ENCODE measurements at regions not wholly inside any gene's neighbourhood (a gene's known extent, or its start where the extent isn't known, plus 50 kb on each side); places are given as distances from the start of the nearest gene placed in this dataset.
"Not testable (repeated sequence)": the region's sequence is repeated elsewhere in the genome, so short reads cannot be mapped to it uniquely, and the experiment has no call there.

DNA sequence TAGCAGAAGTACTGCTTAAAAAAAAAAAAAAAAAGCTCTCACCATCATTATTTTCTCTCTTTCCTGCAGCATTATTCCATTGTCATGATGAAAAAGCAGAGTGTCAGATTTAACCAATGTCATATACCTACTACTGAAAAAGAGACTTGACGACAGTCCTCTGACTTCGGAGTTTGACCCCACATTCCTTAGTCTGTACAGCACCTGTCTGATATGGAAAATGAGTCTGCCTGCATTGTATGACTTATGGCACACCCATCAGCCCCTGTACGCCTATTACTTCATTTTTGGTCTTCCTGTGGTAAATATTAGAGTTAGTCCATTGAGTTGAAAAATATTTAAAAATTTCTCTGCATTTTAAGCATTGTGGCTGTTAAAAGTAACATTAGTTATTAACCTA is 54.5 kb upstream of the NOX4 start:
- no peak for DNase-seq

DNA sequence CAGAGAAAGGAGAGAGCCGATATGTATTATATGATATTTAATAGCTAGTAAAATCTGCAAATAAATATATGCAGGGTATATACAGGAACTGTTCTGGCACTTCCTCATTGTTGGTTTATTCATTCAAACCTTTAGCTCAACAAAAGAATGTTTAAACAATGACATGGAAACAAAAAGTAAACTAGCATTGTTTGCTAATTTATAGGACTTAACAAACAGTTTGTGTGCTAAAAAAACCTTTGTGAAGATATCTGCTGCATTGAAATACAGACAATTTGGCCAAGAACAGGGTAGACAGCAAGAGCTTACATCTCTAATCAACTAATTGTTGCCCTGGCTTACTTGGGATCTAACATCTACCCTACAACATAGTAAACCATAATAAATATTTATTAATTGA is 64.6 kb upstream of the NOX4 start:
- not testable (repeated sequence) for DNase-seq

GRCh38 chr11:89556731-89557707 is 65.8 kb upstream of the NOX4 start:
- DNase-seq, result not testable (repeated sequence)

DNA sequence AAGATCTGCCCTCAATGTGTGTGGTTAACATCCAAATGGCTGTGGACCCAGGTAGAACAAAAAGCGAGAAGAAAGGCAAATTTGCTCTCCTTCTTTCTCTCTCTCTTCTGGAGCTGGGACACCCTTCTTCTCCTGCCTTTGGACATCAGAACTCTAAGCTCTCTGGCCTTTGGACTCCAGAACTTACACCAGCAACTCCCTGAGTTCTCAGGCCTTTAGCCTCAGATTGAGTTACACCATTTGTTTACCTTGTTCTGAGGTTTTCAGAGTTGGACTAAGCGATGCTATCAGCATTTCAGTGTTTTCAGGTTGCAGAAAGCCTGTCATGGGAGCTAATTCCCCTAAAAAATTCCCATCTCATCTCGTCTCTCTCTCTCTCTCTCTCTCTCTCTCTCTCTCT is 69.4 kb upstream of the NOX4 start:
- not testable (repeated sequence) for DNase-seq

GRCh38 chr11:89562731-89563130 is 71.6 kb upstream of the NOX4 start:
- not testable (repeated sequence) for DNase-seq

DNA sequence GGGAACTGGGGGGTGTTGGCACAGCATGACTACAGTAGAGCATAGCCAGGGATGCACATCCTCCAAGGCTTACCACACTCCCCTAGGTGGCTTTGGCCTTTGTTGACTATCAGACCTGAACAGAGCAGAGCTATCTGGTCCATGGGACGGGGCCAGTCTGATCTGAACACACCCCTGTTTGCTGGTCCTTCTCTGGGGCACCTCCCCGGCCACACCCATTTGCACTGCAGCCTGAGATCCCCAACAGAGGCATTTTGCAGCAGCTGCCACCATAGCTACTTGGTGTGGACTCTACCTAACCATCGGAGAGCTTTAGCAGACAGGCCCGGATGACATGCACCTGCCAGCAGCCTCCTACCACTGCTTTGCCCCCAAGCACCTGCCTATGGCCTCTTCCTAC is 75.8 kb upstream of the NOX4 start:
- no peak for DNase-seq

- not testable (repeated sequence) for DNase-seq
Observed at GRCh38 chr11:89569387-89569786, 78.2 kb upstream of the NOX4 start.

DNA sequence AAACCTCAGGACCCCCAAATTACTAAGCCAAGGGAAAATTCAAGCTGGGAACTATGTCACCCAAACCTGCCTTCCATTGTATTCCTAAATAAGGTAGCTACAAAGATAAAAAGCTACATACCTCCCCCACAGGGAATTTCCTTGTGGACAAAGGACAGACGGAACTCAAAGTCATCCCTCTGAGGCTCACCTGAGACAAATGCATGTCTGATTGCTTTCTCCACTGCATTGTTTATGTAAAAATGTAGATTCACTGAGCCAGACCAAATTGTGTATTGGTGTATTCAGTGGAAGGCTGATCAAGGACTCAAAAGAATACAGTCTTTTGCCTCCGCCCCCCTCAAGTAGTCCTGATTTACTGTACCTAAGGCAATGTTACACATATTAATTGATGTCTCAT is 80.5 kb upstream of the NOX4 start:
- DNase-seq, result not testable (repeated sequence)

- DNase-seq, result not testable (repeated sequence)
Observed at GRCh38 chr11:89575846-89576245, 84.7 kb upstream of the NOX4 start.

DNA sequence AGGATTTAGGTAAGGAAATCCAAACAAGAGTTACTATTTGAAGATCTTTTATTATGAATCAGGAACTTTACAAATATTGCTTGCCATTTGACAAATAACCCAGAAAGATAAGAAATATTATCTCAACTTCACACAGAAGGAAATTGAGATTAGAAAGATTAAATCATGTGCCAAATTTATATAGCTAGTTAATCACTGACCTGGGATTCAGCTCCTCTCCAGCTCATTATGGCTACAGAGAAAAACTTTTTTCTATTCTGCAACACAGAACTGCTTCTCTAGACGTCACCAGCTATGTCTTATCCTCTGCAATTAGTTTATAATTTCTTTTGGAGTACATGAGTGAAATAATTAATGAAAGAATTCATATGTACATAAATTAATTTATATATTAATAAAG is 86.3 kb upstream of the NOX4 start:
- DNase-seq, result not testable (repeated sequence)

- DNase-seq, result no peak
Observed at GRCh38 chr11:89583580-89583979, 92.4 kb upstream of the NOX4 start.

DNA sequence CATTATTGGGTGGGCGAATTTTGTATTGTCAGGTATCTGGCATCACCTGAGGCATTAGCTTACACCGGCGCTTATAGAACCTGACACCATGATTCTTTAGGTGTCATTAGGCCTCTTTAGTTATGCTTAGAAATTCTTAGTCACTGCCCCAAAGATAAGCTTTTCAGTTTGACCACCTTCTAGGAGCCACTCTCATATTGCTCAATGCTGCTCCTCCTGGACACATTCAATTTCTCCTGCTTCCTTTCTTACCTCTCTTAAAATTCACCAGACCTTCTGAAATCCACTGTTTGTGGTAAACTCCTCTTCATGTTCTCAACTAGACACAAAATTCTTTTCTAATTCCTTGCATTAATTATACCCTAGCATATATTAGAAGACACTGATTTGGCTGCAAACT is 93.9 kb upstream of the NOX4 start:
- DNase-seq, result not testable (repeated sequence)

DNA sequence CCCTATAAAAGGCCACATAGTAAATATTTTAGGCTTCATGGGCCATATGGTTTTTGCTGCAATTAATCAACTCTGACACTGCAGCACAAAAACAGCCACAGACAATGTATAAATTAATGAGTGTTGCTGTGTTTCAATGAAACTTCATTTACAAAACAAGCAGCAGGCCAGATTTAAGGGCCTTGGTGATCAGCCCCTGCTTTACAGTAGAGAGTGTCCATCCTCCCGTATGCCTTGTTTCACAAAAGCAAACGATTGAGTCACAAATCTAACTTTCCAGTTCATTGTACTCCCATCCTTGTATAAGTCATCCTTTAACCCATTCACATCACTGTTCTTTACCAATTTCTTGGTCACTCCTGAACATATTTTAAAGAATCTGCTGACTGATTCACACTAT is 94.3 kb upstream of the NOX4 start:
- DNase-seq, result not testable (repeated sequence)

- DNase-seq, result not testable (repeated sequence)
Observed at GRCh38 chr11:89589413-89589812, 98.2 kb upstream of the NOX4 start.

DNA sequence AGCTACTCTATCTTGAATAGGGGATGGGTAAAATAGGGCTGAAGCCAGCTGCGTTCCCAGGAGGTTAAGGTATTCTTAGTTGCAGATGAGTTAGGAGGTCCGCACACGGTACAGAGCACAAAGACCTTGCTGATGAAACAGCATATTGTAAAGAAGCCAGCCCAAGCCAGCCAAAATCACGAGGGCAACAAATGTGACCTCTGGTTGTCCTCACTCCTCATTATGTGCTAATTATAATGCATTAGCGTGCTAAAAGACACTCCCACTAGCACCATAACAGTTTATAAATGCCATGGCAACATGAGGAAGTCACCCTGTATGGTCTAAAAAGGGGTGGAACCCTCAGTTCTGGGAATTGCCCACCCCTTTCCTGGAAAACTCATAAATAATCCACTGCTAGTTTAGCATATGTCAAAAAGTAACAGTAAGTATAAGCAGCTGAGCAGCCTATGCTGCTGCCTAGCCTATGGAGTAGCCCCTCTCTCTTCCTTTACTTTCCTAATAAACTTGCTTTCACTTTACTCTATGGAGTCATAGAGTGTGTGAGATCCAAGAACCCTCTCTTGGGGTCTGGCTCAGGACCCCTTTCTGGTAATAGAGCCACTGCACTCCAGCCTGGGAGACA is 98.9 kb upstream of the NOX4 start:
- DNase-seq, result not testable (repeated sequence)

- not testable (repeated sequence) for DNase-seq
Observed at GRCh38 chr11:89601263-89601662, 108.8 kb upstream of the TRIM77 start.

DNA sequence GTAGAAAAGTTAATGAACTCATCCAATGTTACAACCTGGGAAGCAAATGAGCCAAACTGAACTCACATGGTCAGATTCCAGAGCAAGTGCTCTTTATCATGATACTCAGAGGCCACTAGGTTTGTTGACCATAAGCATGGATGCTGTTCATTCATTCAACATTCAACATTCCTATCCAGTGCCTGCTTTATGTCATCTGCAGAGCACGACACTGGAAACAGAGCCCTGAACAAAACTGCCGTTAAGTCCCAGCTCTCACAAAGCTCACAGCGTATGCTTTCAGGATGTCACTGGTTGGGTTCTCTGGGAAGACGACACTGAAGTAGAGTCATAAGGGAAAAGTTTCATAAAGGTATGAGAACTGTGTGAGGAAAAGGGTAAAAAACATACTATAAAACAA is 105.8 kb upstream of the TRIM77 start:
- no peak for DNase-seq

- DNase-seq, result not testable (repeated sequence)
Observed at GRCh38 chr11:89606845-89607244, 103.3 kb upstream of the TRIM77 start.

GRCh38 chr11:89607497-89607896 is 102.6 kb upstream of the TRIM77 start:
- not testable (repeated sequence) for DNase-seq

DNA sequence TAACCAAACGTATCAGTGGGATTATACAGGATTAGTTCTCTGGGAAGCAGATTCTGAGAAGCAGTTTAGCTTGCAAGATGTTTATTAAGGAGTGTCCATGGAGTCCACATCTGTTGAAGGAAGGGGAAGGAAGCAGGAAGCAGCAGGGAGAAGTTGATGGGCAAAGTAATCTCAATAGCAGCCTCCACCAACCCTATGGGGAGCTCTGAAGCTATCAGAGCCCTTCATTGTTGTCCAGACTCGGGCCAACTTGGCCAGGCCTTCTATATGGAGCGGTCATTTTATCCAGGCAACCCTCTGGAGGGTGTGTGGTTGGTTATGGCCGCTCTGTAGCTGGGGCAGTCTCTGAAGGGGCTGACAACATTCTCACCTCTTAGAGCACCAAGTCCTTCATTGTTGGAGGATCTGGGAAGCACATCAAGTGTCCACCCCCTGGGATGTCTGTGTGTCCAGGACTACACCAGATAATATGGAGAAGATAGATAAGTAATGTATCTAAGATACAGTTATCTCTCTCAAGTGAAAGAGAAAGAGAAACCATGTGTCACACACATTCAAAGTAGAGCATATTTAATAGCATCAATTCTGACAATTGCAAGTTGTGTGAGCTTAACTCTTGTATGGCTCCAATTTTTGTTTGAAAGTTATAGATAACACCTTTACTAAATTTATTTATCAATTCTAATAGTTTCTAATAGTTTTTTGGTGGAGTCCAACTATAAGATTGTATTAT is 101.7 kb upstream of the TRIM77 start:
- no peak for DNase-seq

- DNase-seq, result no peak
Observed at GRCh38 chr11:89612096-89612495, 98.0 kb upstream of the TRIM77 start.

- DNase-seq, result no peak
Observed at GRCh38 chr11:89613911-89614310, 96.2 kb upstream of the TRIM77 start.

- peak; percentile 26 for DNase-seq
Observed at GRCh38 chr11:89614428-89614827, 95.7 kb upstream of the TRIM77 start.
